GM20431 (cell line): ENCODE measurements at regions not wholly inside any gene's neighbourhood (a gene's known extent, or its start where the extent isn't known, plus 50 kb on each side); places are given as distances from the start of the nearest gene placed in this dataset.

ENCODE experiments used
- in situ Hi-C: fragments of 300-500 bp; cut with MseI, MboI; formaldehyde crosslinking; loops from one replicate; pipeline ENCODE4 v1.15.0; 2020; ENCODE audit warnings: low sequenced_read_pairs; ENCODE audit not compliant: unreplicated experiment

GRCh38 chr6:54048782-54049181 is 62.5 kb upstream of the MLIP start:
- in situ Hi-C loops = no loop called here

- in situ Hi-C loops = no loop called here
Observed at GRCh38 chr6:54050750-54051149, 60.5 kb upstream of the MLIP start.

- in situ Hi-C loops = no loop called here
Observed at GRCh38 chr6:54053881-54054391, 57.3 kb upstream of the MLIP start.

GRCh38 chr6:54056105-54056504 is 55.1 kb upstream of the MLIP start:
- in situ Hi-C loops = no loop called here

DNA sequence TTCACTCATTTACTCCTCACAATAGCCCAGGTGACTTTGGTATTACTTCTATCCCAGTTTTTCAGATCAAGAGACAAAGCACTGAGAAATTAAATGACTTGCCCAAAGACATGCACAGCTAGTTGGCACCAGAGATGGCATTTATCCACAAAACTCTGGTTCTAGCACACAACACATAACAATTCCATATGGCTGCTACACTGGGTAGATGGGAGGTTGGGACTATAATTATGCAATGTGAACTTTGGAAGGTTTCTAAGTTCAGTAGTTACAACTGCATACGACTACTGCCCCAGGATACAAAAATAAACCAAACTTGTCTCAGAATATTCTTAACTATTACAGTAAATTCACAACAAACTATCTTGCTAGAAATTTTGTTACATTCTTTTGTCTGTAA is 54.2 kb upstream of the MLIP start:
- in situ Hi-C loops = no loop called here

GRCh38 chr6:54058236-54058635 is 53.0 kb upstream of the MLIP start:
- in situ Hi-C loops = no loop called here

- in situ Hi-C loops = no loop called here
Observed at GRCh38 chr6:54059683-54060082, 51.6 kb upstream of the MLIP start.

DNA sequence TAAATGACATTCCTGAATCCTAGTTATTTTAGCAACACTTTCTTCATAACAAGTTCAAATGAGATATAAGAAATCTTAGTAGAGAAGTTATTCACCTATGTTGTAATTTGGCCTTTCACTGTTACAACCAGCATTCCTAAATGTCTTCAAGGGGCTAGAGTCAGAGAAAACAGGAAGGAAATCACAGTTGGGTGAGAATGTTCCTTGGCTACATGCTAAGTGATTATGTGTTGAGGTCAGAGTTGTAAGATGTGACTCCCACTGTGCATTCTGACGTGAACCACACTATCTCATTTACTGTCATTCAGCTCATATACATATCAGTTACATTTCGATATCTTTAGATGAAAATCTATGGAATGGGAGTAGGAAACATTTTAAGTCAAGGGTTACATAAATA is 51.0 kb upstream of the MLIP start:
- in situ Hi-C loops = no loop called here
